Lung (tissue), 11 donors: ENCODE measurements at regions not wholly inside any gene's neighbourhood (a gene's known extent, or its start where the extent isn't known, plus 50 kb on each side); places are given as distances from the start of the nearest gene placed in this dataset.
A peak's percentile ranks its signal among the peaks of the same experiment; 100 is the strongest.

ENCODE experiments used
- ATAC-seq: fragments of 200-7000 bp; cut with Tn5 transposase; one replicate; pipeline ENCODE4 v1.9.1; 2020; ENCODE audit warnings: moderate number of reproducible peaks; ENCODE audit not compliant: insufficient read depth, low FRiP score
- DNase-seq, 3 donors: peaks; one replicate each; pipeline ENCODE4 v3.0.0-alpha.2; 2013 to 2017
- H3K27ac ChIP-seq, 2 donors: one replicate each; pipeline ENCODE4 v1.5.1; 2013; ENCODE audit warnings: mild to moderate bottlenecking in 2 of 2, moderate library complexity in 2 of 2, control low read depth in 1 of 2, inconsistent platforms in 1 of 2, low read depth in 1 of 2, low read length in 1 of 2
- H3K27me3 ChIP-seq, 3 donors: one replicate each; pipeline ENCODE4 v1.5.1; 2013; ENCODE audit warnings: low read length in 2 of 3; ENCODE audit not compliant: control insufficient read depth in 3 of 3, insufficient read depth in 3 of 3
- H3K36me3 ChIP-seq, 4 donors: one replicate each; pipeline ENCODE4 v1.5.1; 2013; ENCODE audit warnings: low read length in 4 of 4, mild to moderate bottlenecking in 1 of 4, moderate library complexity in 1 of 4; ENCODE audit not compliant: control insufficient read depth in 4 of 4, insufficient read depth in 4 of 4
- H3K4me1 ChIP-seq, 5 donors: one replicate each; pipeline ENCODE4 v1.5.1; 2013; ENCODE audit warnings: low read length in 5 of 5, mild to moderate bottlenecking in 2 of 5, moderate library complexity in 1 of 5; ENCODE audit not compliant: control insufficient read depth in 5 of 5, insufficient read depth in 5 of 5
- H3K4me3 ChIP-seq: one replicate; pipeline ENCODE4 v1.5.1; 2013; ENCODE audit warnings: mild to moderate bottlenecking, control low read depth, moderate library complexity
- H3K9ac ChIP-seq, 2 donors: one replicate each; pipeline ENCODE4 v1.5.1; 2013; ENCODE audit warnings: low read length in 2 of 2, control low read depth in 1 of 2; ENCODE audit not compliant: insufficient read depth in 1 of 2
- H3K9me3 ChIP-seq, 4 donors: one replicate each; pipeline ENCODE4 v1.5.1; 2013; ENCODE audit warnings: low read length in 3 of 4, mild to moderate bottlenecking in 1 of 4, moderate library complexity in 1 of 4; ENCODE audit not compliant: control insufficient read depth in 4 of 4, insufficient read depth in 3 of 4
- WGBS, 2 donors: extraction: QIAGEN DNeasy Blood & Tissue Kit; methylation state at CpG; one replicate each; pipeline ENCODE4 v1.1.7; 2013; 5-methylcytosine and 5-hydroxymethylcytosine counted together
- TF ChIP-seq, protein P1 (sequence below): IDR thresholded peaks from 2 replicates; pipeline ENCODE4 v1.5.1; 2012; ENCODE audit warnings: mild to moderate bottlenecking; ENCODE audit errors: control extremely low read depth, extremely low read depth
- donor health status: control.
- donor health status: control.
- donor health status: Bipolar disorder and iron deficiency.
- donor health status: healthy.
- donor health status: DM: yes; HTN: yes; CAD: no.

- TF ChIP-seq, protein P1, sequence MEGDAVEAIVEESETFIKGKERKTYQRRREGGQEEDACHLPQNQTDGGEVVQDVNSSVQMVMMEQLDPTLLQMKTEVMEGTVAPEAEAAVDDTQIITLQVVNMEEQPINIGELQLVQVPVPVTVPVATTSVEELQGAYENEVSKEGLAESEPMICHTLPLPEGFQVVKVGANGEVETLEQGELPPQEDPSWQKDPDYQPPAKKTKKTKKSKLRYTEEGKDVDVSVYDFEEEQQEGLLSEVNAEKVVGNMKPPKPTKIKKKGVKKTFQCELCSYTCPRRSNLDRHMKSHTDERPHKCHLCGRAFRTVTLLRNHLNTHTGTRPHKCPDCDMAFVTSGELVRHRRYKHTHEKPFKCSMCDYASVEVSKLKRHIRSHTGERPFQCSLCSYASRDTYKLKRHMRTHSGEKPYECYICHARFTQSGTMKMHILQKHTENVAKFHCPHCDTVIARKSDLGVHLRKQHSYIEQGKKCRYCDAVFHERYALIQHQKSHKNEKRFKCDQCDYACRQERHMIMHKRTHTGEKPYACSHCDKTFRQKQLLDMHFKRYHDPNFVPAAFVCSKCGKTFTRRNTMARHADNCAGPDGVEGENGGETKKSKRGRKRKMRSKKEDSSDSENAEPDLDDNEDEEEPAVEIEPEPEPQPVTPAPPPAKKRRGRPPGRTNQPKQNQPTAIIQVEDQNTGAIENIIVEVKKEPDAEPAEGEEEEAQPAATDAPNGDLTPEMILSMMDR: no peak
- H3K27ac ChIP-seq: no peak overlapping the region
- H3K27me3 ChIP-seq: no peaks in the 10 kb centered on the region
- H3K4me1 ChIP-seq: no peaks in the 10 kb centered on the region
- H3K4me3 ChIP-seq: no peak overlapping the region
- 92 to 96% methylated on average over 4 of the region's 4 CpGs for WGBS, 2 donors
- DNase-seq: no peak
- no peaks in the 10 kb centered on the region for H3K9me3 ChIP-seq
- ATAC-seq: no peak
- no peak overlapping the region for H3K9ac ChIP-seq
- no peaks in the 10 kb centered on the region for H3K36me3 ChIP-seq
Measured at GRCh38 chr1:4369335-4369734, 285.1 kb upstream of the AJAP1 start.

DNA sequence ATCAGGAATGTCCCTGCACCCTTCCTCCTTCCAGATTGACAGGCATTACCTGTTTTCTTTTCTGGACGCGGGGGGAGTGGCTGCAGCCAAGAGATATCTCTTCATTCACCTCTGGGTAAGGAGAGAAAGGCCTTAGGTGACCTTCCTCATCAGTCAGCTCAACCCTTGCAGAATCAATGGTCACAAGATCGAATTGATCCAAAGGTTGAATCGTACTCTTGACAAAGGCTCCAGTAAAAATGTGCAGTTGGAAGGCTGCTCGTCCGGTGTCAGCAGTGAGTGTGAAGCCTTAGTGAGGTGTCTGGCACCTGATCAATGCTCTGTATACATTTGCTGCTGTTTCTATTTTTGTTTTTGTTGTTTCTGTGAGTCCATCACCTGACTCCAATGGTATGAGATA, 282.6 kb upstream of the AJAP1 start:
- no peaks in the 10 kb centered on the region for H3K36me3 ChIP-seq
- H3K4me3 ChIP-seq: no peak overlapping the region
- no peaks in the 10 kb centered on the region for H3K4me1 ChIP-seq
- no peaks in the 10 kb centered on the region for H3K9me3 ChIP-seq
- H3K27me3 ChIP-seq: no peaks in the 10 kb centered on the region
- TF ChIP-seq, protein P1: no peak
- WGBS, 2 donors: 88 to 90% methylated on average over 6 of the region's 6 CpGs
- DNase-seq (no peak), ATAC-seq (no peak)
- no peak overlapping the region for H3K27ac ChIP-seq
- no peak overlapping the region for H3K9ac ChIP-seq

GRCh38 chr1:4375812-4376211, 278.6 kb upstream of the AJAP1 start:
- Histone ChIP-seq H3K4me1 (no peaks in the 10 kb centered on the region), H3K9ac (no peak overlapping the region), H3K9me3 (peaks cover 0 to 2% (median 0%) of the 10 kb centered on the region in 4 donors), H3K27me3 (no peaks in the 10 kb centered on the region), H3K4me3 (no peak overlapping the region), H3K27ac (no peak overlapping the region), H3K36me3 (no peaks in the 10 kb centered on the region)
- TF ChIP-seq, protein P1: no peak
- DNase-seq (no peak), ATAC-seq (no peak)
- 85 to 91% methylated on average over 1 of the region's 1 CpG for WGBS, 2 donors

- H3K36me3 ChIP-seq: no peaks in the 10 kb centered on the region
- ATAC-seq (no peak), DNase-seq (peak in 1 of 3 donors; percentile 4)
- no peak overlapping the region for H3K9ac ChIP-seq
- H3K4me3 ChIP-seq: no peak overlapping the region
- 86 to 87% methylated on average over 6 of the region's 6 CpGs for WGBS, 2 donors
- no peak overlapping the region for H3K27ac ChIP-seq
- TF ChIP-seq, protein P1: no peak
- H3K4me1 ChIP-seq: no peaks in the 10 kb centered on the region
- peaks cover 0 to 11% (median 4%) of the 10 kb centered on the region in 4 donors for H3K9me3 ChIP-seq
- H3K27me3 ChIP-seq: no peaks in the 10 kb centered on the region
Measured at GRCh38 chr1:4379451-4380175, 274.8 kb upstream of the AJAP1 start.
